ENCODE measurements at regions not wholly inside any gene's neighbourhood (a gene's known extent, or its start where the extent isn't known, plus 50 kb on each side); places are given as distances from the start of the nearest gene placed in this dataset.
"Not testable (repeated sequence)": the region's sequence is repeated elsewhere in the genome, so short reads cannot be mapped to it uniquely, and the experiment has no call there.

DNA sequence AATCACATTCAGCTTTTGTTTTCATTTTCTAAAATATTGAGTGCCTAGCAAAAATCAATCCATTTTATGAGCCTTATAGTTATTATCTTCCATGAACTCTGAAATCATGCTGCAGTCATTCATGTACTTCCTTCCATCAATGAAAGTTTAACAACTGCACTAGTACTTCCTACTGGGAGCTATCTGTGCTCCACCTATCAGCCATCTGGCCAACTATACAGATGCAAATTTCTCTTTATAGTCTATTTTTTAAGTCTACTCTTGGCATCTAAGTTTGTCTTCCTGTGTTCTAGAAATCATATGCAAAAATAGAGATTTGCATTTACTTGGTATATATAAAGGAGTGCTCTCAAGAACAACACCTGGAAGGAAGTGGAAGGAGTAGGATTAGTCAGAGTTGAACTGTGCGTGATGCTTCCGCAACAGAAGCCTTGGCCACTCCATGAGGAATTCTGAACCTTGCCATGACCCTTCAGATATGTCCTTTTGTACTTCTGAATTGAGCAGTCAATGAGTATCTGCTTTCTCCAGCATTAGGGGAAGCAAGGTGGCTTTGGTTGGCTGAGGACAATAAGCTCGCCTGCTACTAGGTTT is 403.2 kb upstream of the ADAMTS5 start:
- no peak for DNase-seq (ENCODE audit: low spot score)

- no peak for DNase-seq (ENCODE audit: low spot score)
Observed at GRCh38 chr21:27369234-27369633, 402.3 kb upstream of the ADAMTS5 start.

- DNase-seq (ENCODE audit: low spot score) = no peak
Observed at GRCh38 chr21:27366646-27367235, 399.9 kb upstream of the ADAMTS5 start.

DNA sequence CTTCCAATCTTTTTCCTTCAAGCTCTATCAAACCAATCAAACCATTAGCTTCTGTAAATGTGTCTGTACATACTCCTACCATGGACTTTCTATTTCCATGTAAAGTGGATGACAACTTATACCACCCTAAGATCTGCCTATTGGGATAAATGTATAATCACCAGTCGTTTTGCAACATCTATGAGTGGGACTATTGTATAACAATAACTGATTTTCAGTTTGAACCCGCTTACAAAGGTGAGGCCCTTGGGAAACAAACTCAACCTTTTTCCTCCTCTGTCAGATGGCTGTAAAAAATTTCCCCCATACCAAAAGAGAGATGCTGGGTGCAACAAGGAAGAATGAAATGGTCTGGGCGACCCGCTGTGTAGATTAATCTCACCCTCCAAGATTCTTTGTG is 399.1 kb upstream of the ADAMTS5 start:
- DNase-seq (ENCODE audit: low spot score) = no peak

DNA sequence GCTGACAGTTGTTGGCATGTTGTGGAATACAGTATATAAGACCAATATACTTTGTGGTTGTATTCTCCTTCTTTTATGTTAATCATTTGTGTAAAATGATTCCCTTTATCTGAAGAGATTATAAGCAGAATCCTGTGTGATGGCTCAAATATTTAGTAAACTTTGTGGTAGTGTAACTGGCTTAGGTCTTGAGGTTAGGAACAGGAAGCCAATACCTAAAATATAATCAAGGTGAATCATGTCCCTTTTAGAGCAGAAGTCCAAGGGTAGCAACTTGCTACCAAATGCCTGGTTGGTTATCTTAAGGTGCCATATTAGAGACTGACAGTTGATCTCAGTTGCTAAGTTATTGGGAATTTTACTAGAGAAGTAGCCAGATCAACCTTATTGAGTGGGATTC is 398.5 kb upstream of the ADAMTS5 start:
- DNase-seq (ENCODE audit: low spot score) = no peak

- no peak for DNase-seq (ENCODE audit: low spot score)
Observed at GRCh38 chr21:27363719-27364477, 397.0 kb upstream of the ADAMTS5 start.

- DNase-seq (ENCODE audit: low spot score) = no peak
Observed at GRCh38 chr21:27362249-27362648, 395.4 kb upstream of the ADAMTS5 start.

DNA sequence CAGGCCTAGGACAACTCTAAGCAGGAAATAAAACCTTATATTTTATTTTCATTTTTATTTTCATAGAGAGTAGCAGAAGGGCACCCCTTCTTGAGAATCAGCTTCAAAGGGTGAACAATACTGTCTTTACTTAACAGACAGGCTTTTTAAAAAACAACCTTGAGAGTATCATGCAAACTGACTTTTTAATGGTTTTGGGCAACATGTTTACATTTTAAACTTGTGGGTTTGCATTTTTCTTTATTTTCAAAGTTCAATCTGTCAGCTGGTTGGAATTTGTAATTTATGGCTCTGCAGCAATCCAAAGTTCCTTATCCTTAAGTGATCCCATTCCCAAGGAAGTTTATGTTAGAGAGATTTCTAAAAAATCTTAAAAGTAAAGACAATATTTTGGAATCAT is 392.3 kb upstream of the ADAMTS5 start:
- no peak for DNase-seq (ENCODE audit: low spot score)

- DNase-seq (ENCODE audit: low spot score) = no peak
Observed at GRCh38 chr21:27352885-27353284, 386.0 kb upstream of the ADAMTS5 start.

DNA sequence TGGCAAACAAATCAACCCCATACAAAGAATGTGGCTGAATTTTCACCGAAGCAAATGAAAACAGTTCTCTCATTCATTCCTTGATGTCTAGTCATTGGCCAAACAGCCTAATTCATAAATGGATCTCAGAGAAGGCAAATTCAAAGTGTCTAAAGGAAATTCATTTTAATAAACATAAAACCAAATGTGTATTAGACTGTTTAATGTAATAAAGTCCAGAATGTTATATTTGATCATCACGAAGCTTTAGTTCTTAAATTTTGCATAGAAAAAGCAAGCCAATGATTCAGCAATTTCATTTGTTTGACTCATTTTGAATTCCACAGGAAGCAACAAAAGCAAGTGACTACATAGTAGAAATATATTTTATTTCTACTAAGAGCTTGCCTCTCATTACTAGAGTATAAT is 379.2 kb upstream of the ADAMTS5 start:
- DNase-seq (ENCODE audit: low spot score) = no peak

DNA sequence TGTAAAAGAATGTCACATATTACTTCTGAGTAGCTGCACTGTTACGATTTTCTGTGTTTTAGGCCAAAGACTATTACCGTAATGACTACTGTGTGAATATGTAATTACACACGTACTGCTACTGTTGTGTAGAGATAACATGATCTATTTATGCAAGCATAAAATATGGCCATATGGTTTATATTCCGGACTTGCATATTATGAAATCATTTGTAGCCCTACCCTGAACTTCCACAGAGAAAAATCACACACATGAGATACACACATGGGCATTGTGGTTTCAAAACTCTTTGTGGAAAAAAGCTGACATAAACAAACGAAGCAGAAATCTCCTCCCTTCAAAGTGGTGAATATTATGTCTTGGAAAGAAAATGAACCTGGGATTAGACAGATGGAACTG is 373.0 kb upstream of the ADAMTS5 start:
- DNase-seq (ENCODE audit: low spot score) = no peak

DNA sequence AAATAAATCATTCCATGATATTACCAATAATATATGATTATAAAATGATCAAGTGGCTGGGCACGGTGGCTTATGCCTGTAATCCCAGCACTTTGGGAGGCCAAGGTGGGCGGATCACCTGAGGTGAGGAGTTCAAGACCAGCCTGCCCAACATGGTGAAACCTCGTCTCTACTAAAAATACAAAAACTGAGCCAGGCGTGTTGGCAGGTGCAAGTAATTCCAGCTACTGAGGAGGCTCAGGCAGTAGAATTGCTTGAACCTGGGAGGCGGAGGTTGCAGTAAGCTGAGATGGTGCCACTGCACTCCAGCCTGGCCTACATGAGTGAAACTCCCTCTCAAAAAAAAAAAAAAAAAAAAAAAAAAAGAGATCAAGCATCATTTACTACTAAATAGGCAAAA is 371.1 kb upstream of the ADAMTS5 start:
- not testable (repeated sequence) for DNase-seq (ENCODE audit: low spot score)

DNA sequence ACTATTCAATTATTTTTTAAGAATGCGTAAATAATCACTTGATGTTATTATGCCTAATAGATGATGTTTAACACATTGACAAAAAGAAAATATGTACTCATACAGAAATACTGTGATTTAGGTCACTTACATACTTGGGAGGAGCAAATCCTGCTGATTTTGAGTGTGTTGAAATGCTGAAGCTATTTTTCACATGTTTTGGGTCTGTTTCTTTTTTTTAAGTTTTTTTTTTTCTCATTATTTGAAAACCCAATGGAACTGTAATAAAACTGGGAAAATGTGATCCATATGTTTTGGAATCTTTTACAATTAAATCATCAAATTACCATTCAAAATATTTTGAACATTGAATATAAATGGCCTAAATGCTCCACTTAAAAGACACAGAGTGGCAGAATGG is 366.2 kb upstream of the ADAMTS5 start:
- no peak for DNase-seq (ENCODE audit: low spot score)

DNA sequence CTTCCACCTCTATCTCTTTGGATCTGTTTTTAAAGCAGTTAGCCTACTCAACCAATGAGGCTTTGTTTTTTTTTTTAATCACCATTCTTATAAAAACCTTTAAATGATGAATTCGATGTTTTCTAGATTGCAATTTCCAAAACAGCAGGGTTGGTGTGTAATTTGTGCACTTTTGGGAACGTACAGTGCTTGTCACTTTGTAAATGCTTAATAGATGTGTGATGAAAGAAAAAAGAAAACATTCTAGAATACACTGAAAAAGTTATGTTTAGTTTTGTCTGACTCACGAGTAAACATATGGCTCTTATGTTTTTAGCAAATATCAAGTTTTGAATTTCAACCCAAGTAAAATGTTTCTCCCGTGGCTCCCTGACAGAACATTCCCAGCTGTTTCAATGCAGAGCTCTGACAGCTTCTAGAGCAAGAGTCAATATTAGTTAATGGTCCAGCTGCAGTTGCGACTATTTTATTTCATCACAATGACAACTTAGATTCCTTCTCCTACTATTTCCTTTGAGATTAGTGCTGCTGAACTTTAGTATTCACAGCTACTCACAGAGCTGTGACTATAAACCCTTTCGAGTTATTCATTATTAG is 362.5 kb upstream of the ADAMTS5 start:
- no peak for DNase-seq (ENCODE audit: low spot score)

- DNase-seq (ENCODE audit: low spot score) = no peak
Observed at GRCh38 chr21:27326301-27326700, 359.4 kb upstream of the ADAMTS5 start.

GRCh38 chr21:27323331-27323730 is 356.4 kb upstream of the ADAMTS5 start:
- no peak for DNase-seq (ENCODE audit: low spot score)

DNA sequence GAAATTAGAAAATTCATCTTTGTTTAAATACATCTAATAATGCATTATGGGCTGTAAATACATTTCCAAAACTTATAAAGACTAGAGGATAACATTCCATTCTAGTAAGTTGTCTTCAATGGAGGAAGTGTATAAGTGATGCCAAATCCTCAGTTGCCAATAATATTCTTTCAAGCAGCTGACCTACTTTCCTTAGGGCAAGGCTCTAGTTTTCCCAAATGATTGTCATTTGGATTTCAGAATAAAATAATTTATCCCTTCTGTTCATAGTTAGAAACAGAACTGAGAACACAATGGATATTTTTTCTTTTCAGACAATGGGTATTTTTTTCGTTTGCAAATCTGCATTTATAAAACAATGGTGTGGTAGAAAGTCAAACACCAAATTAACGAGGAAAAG is 354.9 kb upstream of the ADAMTS5 start:
- no peak for DNase-seq (ENCODE audit: low spot score)

GRCh38 chr21:27320868-27321267 is 354.0 kb upstream of the ADAMTS5 start:
- no peak for DNase-seq (ENCODE audit: low spot score)

- DNase-seq (ENCODE audit: low spot score) = not testable (repeated sequence)
Observed at GRCh38 chr21:27317601-27318000, 350.7 kb upstream of the ADAMTS5 start.

DNA sequence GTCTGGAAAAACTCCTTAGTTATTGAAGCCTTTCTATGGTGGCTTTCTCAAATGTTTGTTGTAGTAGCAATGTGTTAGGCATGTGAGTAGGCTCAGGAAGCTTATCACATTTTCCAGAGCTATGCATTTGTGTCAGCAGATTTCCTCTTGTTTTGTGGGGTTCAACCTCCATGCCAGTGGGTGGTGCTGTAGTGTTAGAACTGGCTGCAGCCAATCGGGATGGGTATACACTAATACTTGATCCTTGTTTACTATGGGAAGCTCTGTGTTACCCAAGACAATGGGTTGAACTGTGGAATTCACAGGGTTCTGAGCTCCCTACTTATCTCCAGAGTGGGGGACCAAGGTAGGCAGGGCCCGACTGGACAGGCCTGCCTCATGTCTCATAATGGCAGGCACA is 348.5 kb upstream of the ADAMTS5 start:
- DNase-seq (ENCODE audit: low spot score) = no peak

- DNase-seq (ENCODE audit: low spot score) = no peak
Observed at GRCh38 chr21:27314131-27314530, 347.2 kb upstream of the ADAMTS5 start.

DNA sequence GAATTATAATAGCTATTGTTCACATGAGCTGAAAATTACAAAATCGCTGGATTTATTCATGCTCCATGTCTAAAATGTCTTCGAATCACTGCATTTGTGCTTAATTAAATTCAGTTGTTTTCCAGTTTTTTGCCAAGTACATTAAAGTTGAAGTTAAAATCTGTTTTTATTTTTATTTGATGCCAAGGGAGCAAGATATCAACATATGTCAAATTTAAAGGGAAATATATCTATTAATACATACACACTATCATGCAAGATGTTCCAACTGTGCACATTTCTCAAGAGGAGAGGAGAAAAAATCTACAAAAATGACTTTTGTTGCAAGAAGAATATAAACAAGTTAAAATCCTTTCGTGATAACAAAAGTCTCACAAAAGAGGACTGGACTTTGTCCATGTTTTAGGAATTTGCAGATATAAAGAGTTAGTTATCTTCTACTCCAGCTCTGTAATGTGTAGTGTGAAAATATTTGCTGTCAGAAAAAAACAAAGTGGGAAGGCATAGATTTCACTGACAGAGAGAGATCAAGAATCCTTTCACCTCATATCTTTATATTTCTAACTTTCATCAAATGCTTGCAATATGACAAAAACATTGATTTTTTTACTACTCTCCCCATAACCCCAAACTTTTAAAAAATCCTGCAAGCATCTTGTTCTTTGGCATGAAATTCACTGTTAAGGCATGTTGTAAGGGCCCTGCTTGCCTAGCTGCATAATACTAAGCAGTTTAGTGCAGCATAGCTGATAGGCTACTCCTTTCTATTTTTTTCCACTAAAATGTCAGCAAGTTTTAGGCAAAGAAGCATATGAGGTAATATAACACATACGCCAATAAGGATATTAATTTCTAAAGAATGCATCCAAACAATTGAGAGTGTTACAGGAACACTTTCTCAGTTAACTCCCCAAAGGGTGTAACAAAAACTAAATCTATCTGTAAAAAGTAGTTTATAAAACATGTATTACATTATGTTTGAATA is 340.2 kb upstream of the ADAMTS5 start:
- no peak for DNase-seq (ENCODE audit: low spot score)
